Mucosa of rectum (tissue), 2 donors: ENCODE measurements at regions not wholly inside any gene's neighbourhood (a gene's known extent, or its start where the extent isn't known, plus 50 kb on each side); places are given as distances from the start of the nearest gene placed in this dataset.
"Not testable (repeated sequence)": the region's sequence is repeated elsewhere in the genome, so short reads cannot be mapped to it uniquely, and the experiment has no call there.

ENCODE experiments used
- H3K27ac ChIP-seq, 2 donors: one replicate each; pipeline ENCODE4 v1.7.0; 2013; ENCODE audit warnings: inconsistent platforms in 2 of 2, low read depth in 2 of 2, low read length in 2 of 2
- H3K27me3 ChIP-seq, 2 donors: one replicate each; pipeline ENCODE4 v1.7.0; 2013; ENCODE audit warnings: low read length in 2 of 2; ENCODE audit not compliant: control insufficient read depth in 2 of 2, insufficient read depth in 2 of 2
- H3K36me3 ChIP-seq, 2 donors: one replicate each; pipeline ENCODE4 v1.7.0; 2013; ENCODE audit warnings: low read length in 2 of 2; ENCODE audit not compliant: control insufficient read depth in 2 of 2, insufficient read depth in 2 of 2
- H3K4me1 ChIP-seq, 2 donors: one replicate each; pipeline ENCODE4 v1.7.0; 2013; ENCODE audit warnings: low read length in 2 of 2, mild to moderate bottlenecking in 1 of 2; ENCODE audit not compliant: control insufficient read depth in 2 of 2, insufficient read depth in 2 of 2
- H3K4me3 ChIP-seq, 2 donors: one replicate each; pipeline ENCODE4 v1.7.0; 2013; ENCODE audit warnings: low read length in 2 of 2
- H3K9ac ChIP-seq, 2 donors: one replicate each; pipeline ENCODE4 v1.7.0; 2013; ENCODE audit warnings: low read length in 2 of 2, low read depth in 1 of 2, mild to moderate bottlenecking in 1 of 2
- H3K9me3 ChIP-seq, 2 donors: one replicate each; pipeline ENCODE4 v1.7.0; 2013; ENCODE audit warnings: low read length in 2 of 2; ENCODE audit not compliant: control insufficient read depth in 2 of 2
- donor health status: healthy.
- donor health status: Normal muscosa, but diverticular disease.

GRCh38 chr2:236910781-236911495 is 174.8 kb upstream of the COPS8 start:
- H3K4me1 ChIP-seq: no peaks in the 10 kb centered on the region
- H3K9me3 ChIP-seq: no peaks in the 10 kb centered on the region
- no peak overlapping the region for H3K4me3 ChIP-seq
- H3K27ac ChIP-seq: no peak overlapping the region
- H3K36me3 ChIP-seq: no peaks in the 10 kb centered on the region
- H3K9ac ChIP-seq: no peak overlapping the region
- no peaks in the 10 kb centered on the region for H3K27me3 ChIP-seq

- Histone ChIP-seq H3K4me1 (no peaks in the 10 kb centered on the region), H3K27ac (no peak overlapping the region), H3K36me3 (no peaks in the 10 kb centered on the region), H3K4me3 (no peak overlapping the region), H3K9ac (no peak overlapping the region), H3K27me3 (no peaks in the 10 kb centered on the region), H3K9me3 (no peaks in the 10 kb centered on the region)
Observed at GRCh38 chr2:236912326-236913120, 173.2 kb upstream of the COPS8 start.

GRCh38 chr2:236915186-236915585 is 170.5 kb upstream of the COPS8 start:
- no peak overlapping the region for H3K4me3 ChIP-seq
- no peaks in the 10 kb centered on the region for H3K9me3 ChIP-seq
- no peaks in the 10 kb centered on the region for H3K36me3 ChIP-seq
- H3K9ac ChIP-seq: no peak overlapping the region
- peaks cover 0 to 2% of the 10 kb centered on the region in 2 donors for H3K27me3 ChIP-seq
- H3K27ac ChIP-seq: no peak overlapping the region
- H3K4me1 ChIP-seq: no peaks in the 10 kb centered on the region

- Histone ChIP-seq H3K9me3 (no peaks in the 10 kb centered on the region), H3K27me3 (peaks cover 0 to 2% of the 10 kb centered on the region in 2 donors), H3K27ac (no peak overlapping the region), H3K9ac (no peak overlapping the region), H3K4me1 (no peaks in the 10 kb centered on the region), H3K4me3 (no peak overlapping the region), H3K36me3 (no peaks in the 10 kb centered on the region)
Observed at GRCh38 chr2:236915726-236916125, 170.0 kb upstream of the COPS8 start.

- Histone ChIP-seq H3K27ac (no peak overlapping the region), H3K27me3 (peaks cover 0 to 2% of the 10 kb centered on the region in 2 donors), H3K36me3 (no peaks in the 10 kb centered on the region), H3K9me3 (no peaks in the 10 kb centered on the region), H3K9ac (no peak overlapping the region), H3K4me1 (no peaks in the 10 kb centered on the region), H3K4me3 (no peak overlapping the region)
Observed at GRCh38 chr2:236916181-236916580, 169.5 kb upstream of the COPS8 start.

- Histone ChIP-seq H3K4me3 (no peak overlapping the region), H3K27ac (no peak overlapping the region), H3K27me3 (peaks cover 0 to 2% of the 10 kb centered on the region in 2 donors), H3K9ac (no peak overlapping the region), H3K9me3 (no peaks in the 10 kb centered on the region), H3K36me3 (no peaks in the 10 kb centered on the region), H3K4me1 (no peaks in the 10 kb centered on the region)
Observed at GRCh38 chr2:236916651-236917050, 169.0 kb upstream of the COPS8 start.

- Histone ChIP-seq H3K4me1 (no peaks in the 10 kb centered on the region), H3K9me3 (no peaks in the 10 kb centered on the region), H3K27ac (no peak overlapping the region), H3K36me3 (no peaks in the 10 kb centered on the region), H3K9ac (no peak overlapping the region), H3K27me3 (peaks cover 0 to 2% of the 10 kb centered on the region in 2 donors), H3K4me3 (no peak overlapping the region)
Observed at GRCh38 chr2:236917164-236917563, 168.5 kb upstream of the COPS8 start.

GRCh38 chr2:236918545-236918944 is 167.1 kb upstream of the COPS8 start:
- Histone ChIP-seq H3K36me3 (no peaks in the 10 kb centered on the region), H3K27me3 (peaks cover 0 to 2% of the 10 kb centered on the region in 2 donors), H3K4me3 (no peak overlapping the region), H3K9ac (no peak overlapping the region), H3K27ac (no peak overlapping the region), H3K4me1 (no peaks in the 10 kb centered on the region), H3K9me3 (no peaks in the 10 kb centered on the region)

- H3K4me3 ChIP-seq: no peak overlapping the region
- H3K9ac ChIP-seq: no peak overlapping the region
- H3K27me3 ChIP-seq: peaks cover 0 to 2% of the 10 kb centered on the region in 2 donors
- H3K36me3 ChIP-seq: no peaks in the 10 kb centered on the region
- no peaks in the 10 kb centered on the region for H3K4me1 ChIP-seq
- no peaks in the 10 kb centered on the region for H3K9me3 ChIP-seq
- H3K27ac ChIP-seq: no peak overlapping the region
Observed at GRCh38 chr2:236919209-236919608, 166.5 kb upstream of the COPS8 start.

GRCh38 chr2:236919801-236920379 is 165.8 kb upstream of the COPS8 start:
- not testable (repeated sequence) for H3K4me3 ChIP-seq, H3K36me3 ChIP-seq, H3K27ac ChIP-seq, H3K4me1 ChIP-seq, H3K9ac ChIP-seq, H3K9me3 ChIP-seq, H3K27me3 ChIP-seq
